Cerebellar nuclear complex (tissue), 1 donor: ENCODE measurements at regions not wholly inside any gene's neighbourhood (a gene's known extent, or its start where the extent isn't known, plus 50 kb on each side); places are given as distances from the start of the nearest gene placed in this dataset.

ENCODE experiments used
- DNase-seq, 2 experiments: peaks; one replicate each; lab custom pipeline; 2025; lab: John Stamatoyannopoulos, UW

DNA sequence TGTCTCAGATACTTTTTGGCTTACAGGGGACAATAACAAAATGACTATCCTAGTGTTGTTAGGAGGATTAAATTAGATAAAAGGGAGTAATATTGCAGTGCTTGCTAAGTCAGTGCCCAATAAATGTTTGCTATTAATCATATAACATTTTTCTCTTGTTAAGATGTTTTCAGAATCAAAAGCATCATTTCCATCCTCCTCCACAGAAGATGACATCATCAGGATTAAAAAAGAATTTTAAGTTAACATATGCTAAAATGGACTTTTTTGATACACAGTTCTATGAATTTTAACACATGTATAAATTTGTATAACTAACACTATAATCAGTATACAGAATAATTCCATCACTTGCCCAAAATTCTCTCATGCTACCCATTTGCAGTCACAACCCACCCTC lies 492.6 kb downstream of the GRIN2A start:
- DNase-seq: no peak

DNA sequence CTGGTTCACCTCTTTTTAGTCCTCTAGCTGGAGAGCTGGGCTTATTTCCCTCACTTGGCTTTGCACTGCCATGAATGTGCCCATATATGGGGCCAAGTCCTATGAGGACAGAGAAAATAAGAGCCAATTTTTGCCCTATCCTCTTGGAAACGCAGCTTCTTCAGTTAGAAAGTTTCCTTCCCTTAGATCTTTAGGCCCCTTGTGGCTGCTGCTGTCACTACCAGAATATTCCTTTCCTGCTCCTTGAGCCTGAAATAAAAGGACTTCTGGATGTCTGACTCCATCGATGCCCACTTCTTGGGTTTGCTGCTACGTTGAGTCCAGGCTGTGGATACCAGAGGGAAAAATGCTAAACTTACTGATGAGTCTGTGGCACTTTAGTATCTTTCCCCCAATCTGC lies 487.1 kb downstream of the GRIN2A start:
- no peak for DNase-seq
